Peyer's patch (tissue), 4 donors: ENCODE measurements at regions not wholly inside any gene's neighbourhood (a gene's known extent, or its start where the extent isn't known, plus 50 kb on each side); places are given as distances from the start of the nearest gene placed in this dataset.

Source experiments
- DNase-seq, 3 donors: peaks; one replicate each; pipeline ENCODE4 v3.0.0-alpha.2; 2017 to 2019
- H3K27ac ChIP-seq, 4 donors: fragments of 200-600 bp; sonication (generic); one replicate each; pipeline ENCODE4 v1.5.1; 2016 to 2019
- H3K27me3 ChIP-seq, 2 donors: fragments of 200-600 bp; sonication (generic); one replicate each; pipeline ENCODE4 v1.5.1; 2019
- H3K36me3 ChIP-seq, 3 donors: fragments of 200-600 bp; sonication (generic); one replicate each; pipeline ENCODE4 v1.5.1; 2016 to 2019
- H3K4me1 ChIP-seq, 4 donors: fragments of 200-600 bp; sonication (generic); one replicate each; pipeline ENCODE4 v1.5.1; 2016 to 2019
- H3K4me3 ChIP-seq, 4 donors: fragments of 200-600 bp; sonication (generic); 1 replicate in 3 of 4; 2 replicates in 1 of 4; pipeline ENCODE4 v1.5.1; 2016 to 2019; ENCODE audit warnings: mild to moderate bottlenecking in 1 of 4
- H3K9me3 ChIP-seq, 4 donors: fragments of 200-600 bp; sonication (generic); one replicate each; pipeline ENCODE4 v1.5.1; 2016 to 2019; ENCODE audit warnings: mild to moderate bottlenecking in 1 of 4
- CTCF ChIP-seq, 6 experiments: fragments of 450-650 bp in 4 of 6; fragments of 200-600 bp in 2 of 6; sonication (generic) in 1 of 6; IDR thresholded peaks; one replicate each; pipeline ENCODE4 v1.5.1; 2017 to 2019; ENCODE audit warnings: antibody characterized with exemption in 6 of 6, mild to moderate bottlenecking in 3 of 6, moderate library complexity in 1 of 6
- POLR2A ChIP-seq, 2 donors: fragments of 450-650 bp; IDR thresholded peaks; one replicate each; pipeline ENCODE4 v1.5.1; 2017; ENCODE audit warnings: antibody characterized with exemption in 2 of 2, mild to moderate bottlenecking in 2 of 2, moderate library complexity in 2 of 2

GRCh38 chr4:100833906-100834305 lies 316.1 kb upstream of the EMCN start:
- Histone ChIP-seq H3K4me1 (no peaks in the 10 kb centered on the region), H3K27ac (no peak overlapping the region), H3K4me3 (no peak overlapping the region), H3K36me3 (no peaks in the 10 kb centered on the region), H3K9me3 (no peaks in the 10 kb centered on the region), H3K27me3 (no peaks in the 10 kb centered on the region)
- DNase-seq: no peak
- TF ChIP-seq POLR2A (IDR thresholded peaks at IDR 0.05) (no peak), CTCF (IDR thresholded peaks at IDR 0.05) (no peak)

- no peaks in the 10 kb centered on the region for H3K27me3 ChIP-seq
- H3K9me3 ChIP-seq: no peaks in the 10 kb centered on the region
- H3K4me3 ChIP-seq: no peak overlapping the region
- H3K27ac ChIP-seq: no peak overlapping the region
- H3K36me3 ChIP-seq: no peaks in the 10 kb centered on the region
- no peaks in the 10 kb centered on the region for H3K4me1 ChIP-seq
- DNase-seq: no peak
- no peak for TF ChIP-seq CTCF (IDR thresholded peaks at IDR 0.05)
- no peak for TF ChIP-seq POLR2A (IDR thresholded peaks at IDR 0.05)
Observed at GRCh38 chr4:100828986-100829685, 311.3 kb upstream of the EMCN start.

GRCh38 chr4:100828364-100828763 lies 310.5 kb upstream of the EMCN start:
- TF ChIP-seq CTCF (IDR thresholded peaks at IDR 0.05) (no peak), POLR2A (IDR thresholded peaks at IDR 0.05) (no peak)
- Histone ChIP-seq H3K27me3 (no peaks in the 10 kb centered on the region), H3K27ac (no peak overlapping the region), H3K4me3 (no peak overlapping the region), H3K4me1 (no peaks in the 10 kb centered on the region), H3K36me3 (no peaks in the 10 kb centered on the region), H3K9me3 (no peaks in the 10 kb centered on the region)
- DNase-seq: no peak

GRCh38 chr4:100827756-100828155 lies 309.9 kb upstream of the EMCN start:
- no peak overlapping the region for H3K4me3 ChIP-seq
- TF ChIP-seq POLR2A (IDR thresholded peaks at IDR 0.05): no peak
- no peak for TF ChIP-seq CTCF (IDR thresholded peaks at IDR 0.05)
- no peaks in the 10 kb centered on the region for H3K4me1 ChIP-seq
- H3K27me3 ChIP-seq: no peaks in the 10 kb centered on the region
- no peaks in the 10 kb centered on the region for H3K9me3 ChIP-seq
- H3K27ac ChIP-seq: no peak overlapping the region
- H3K36me3 ChIP-seq: no peaks in the 10 kb centered on the region
- DNase-seq: no peak

GRCh38 chr4:100826808-100827548 lies 309.2 kb upstream of the EMCN start:
- Histone ChIP-seq H3K4me3 (no peak overlapping the region), H3K9me3 (no peaks in the 10 kb centered on the region), H3K36me3 (no peaks in the 10 kb centered on the region), H3K4me1 (no peaks in the 10 kb centered on the region), H3K27ac (no peak overlapping the region), H3K27me3 (no peaks in the 10 kb centered on the region)
- DNase-seq: no peak
- no peak for TF ChIP-seq CTCF (IDR thresholded peaks at IDR 0.05)
- TF ChIP-seq POLR2A (IDR thresholded peaks at IDR 0.05): no peak
